GM21515 (cell line): ENCODE measurements at regions not wholly inside any gene's neighbourhood (a gene's known extent, or its start where the extent isn't known, plus 50 kb on each side); places are given as distances from the start of the nearest gene placed in this dataset.
A peak's percentile ranks its signal among the peaks of the same experiment; 100 is the strongest.
"Not testable (repeated sequence)": the region's sequence is repeated elsewhere in the genome, so short reads cannot be mapped to it uniquely, and the experiment has no call there.

ENCODE experiments used
- ATAC-seq: cut with Tn5 transposase; IDR thresholded peaks from one replicate; pipeline ENCODE4 v1.9.1; 2021; ENCODE audit not compliant: unreplicated experiment

- not testable (repeated sequence) for ATAC-seq
Measured at GRCh38 chr7:55705728-55706450, 133.6 kb upstream of the VOPP1 start.

GRCh38 chr7:55702831-55703230 lies 130.5 kb upstream of the VOPP1 start:
- ATAC-seq, result not testable (repeated sequence)

GRCh38 chr7:55699450-55699842 lies 127.1 kb upstream of the VOPP1 start:
- ATAC-seq, result not testable (repeated sequence)

GRCh38 chr7:55698607-55699449 lies 126.5 kb upstream of the VOPP1 start:
- ATAC-seq, result peak; percentile 83

GRCh38 chr7:55695893-55696701 lies 123.8 kb upstream of the VOPP1 start:
- ATAC-seq, result not testable (repeated sequence)

- not testable (repeated sequence) for ATAC-seq
Measured at GRCh38 chr7:55694484-55694883, 122.2 kb upstream of the VOPP1 start.

- not testable (repeated sequence) for ATAC-seq
Measured at GRCh38 chr7:55688684-55689681, 116.7 kb upstream of the VOPP1 start.

- not testable (repeated sequence) for ATAC-seq
Measured at GRCh38 chr7:55688261-55688660, 116.0 kb upstream of the VOPP1 start.

- not testable (repeated sequence) for ATAC-seq
Measured at GRCh38 chr7:55687252-55687651, 115.0 kb upstream of the VOPP1 start.

- not testable (repeated sequence) for ATAC-seq
Measured at GRCh38 chr7:55686771-55687170, 114.5 kb upstream of the VOPP1 start.

- ATAC-seq, result not testable (repeated sequence)
Measured at GRCh38 chr7:55683501-55683900, 111.2 kb upstream of the VOPP1 start.

- not testable (repeated sequence) for ATAC-seq
Measured at GRCh38 chr7:55675589-55675988, 103.3 kb upstream of the VOPP1 start.

GRCh38 chr7:55673525-55673924 lies 101.2 kb upstream of the VOPP1 start:
- ATAC-seq, result not testable (repeated sequence)

- not testable (repeated sequence) for ATAC-seq
Measured at GRCh38 chr7:55672084-55672483, 99.8 kb upstream of the VOPP1 start.

- ATAC-seq, result no peak
Measured at GRCh38 chr7:55657654-55658053, 85.4 kb upstream of the VOPP1 start.

GRCh38 chr7:55651057-55651456 lies 78.8 kb upstream of the VOPP1 start:
- no peak for ATAC-seq

GRCh38 chr7:55649238-55649637 lies 76.9 kb upstream of the VOPP1 start:
- no peak for ATAC-seq

GRCh38 chr7:55644567-55644966 lies 72.3 kb upstream of the VOPP1 start:
- ATAC-seq, result no peak

- no peak for ATAC-seq
Measured at GRCh38 chr7:55642266-55642665, 70.0 kb upstream of the VOPP1 start.

GRCh38 chr7:55641811-55642210 lies 69.5 kb upstream of the VOPP1 start:
- ATAC-seq, result peak; percentile 77
